ENCODE measurements at regions not wholly inside any gene's neighbourhood (a gene's known extent, or its start where the extent isn't known, plus 50 kb on each side); places are given as distances from the start of the nearest gene placed in this dataset.
"Not testable (repeated sequence)": the region's sequence is repeated elsewhere in the genome, so short reads cannot be mapped to it uniquely, and the experiment has no call there.

- Mint-ChIP-seq H3K27me3 (no peaks in the 10 kb centered on the region), H3K36me3 (ENCODE audit: low read depth) (no peaks in the 10 kb centered on the region), H3K4me1 (no peaks in the 10 kb centered on the region), H3K27ac (no peak overlapping the region), H3K4me3 (no peak overlapping the region), H3K9me3 (peaks cover 13% of the 10 kb centered on the region)
- DNase-seq = no peak
- intact Hi-C loops (cut with micrococcal nuclease) = loop anchor here (10.0 kb wide), 1 partner anchor 57 kb away; no protein-coding TSS in a partner anchor
- POLR2A ChIA-PET = no interaction called here
- no peak for ATAC-seq (ENCODE audit: low read depth)
- CTCF ChIA-PET = no interaction called here
- no peak for TF ChIP-seq CTCF (IDR thresholded peaks at IDR 0.05)
Measured at GRCh38 chr3:76311941-76312340, 526.6 kb upstream of the ZNF717 start.

GRCh38 chr3:76315906-76316305 is 530.6 kb upstream of the ZNF717 start:
- intact Hi-C loops (cut with micrococcal nuclease) = loop anchor here (10.0 kb wide), 1 partner anchor 61 kb away; no protein-coding TSS in a partner anchor
- POLR2A ChIA-PET; H3K27me3 Mint-ChIP-seq; DNase-seq; H3K4me1 Mint-ChIP-seq; CTCF ChIA-PET; H3K36me3 Mint-ChIP-seq (ENCODE audit: low read depth); H3K27ac Mint-ChIP-seq; H3K4me3 Mint-ChIP-seq; H3K9me3 Mint-ChIP-seq; ATAC-seq (ENCODE audit: low read depth): not testable (repeated sequence)

GRCh38 chr3:76321614-76322013 is 536.3 kb upstream of the ZNF717 start:
- no peaks in the 10 kb centered on the region for H3K36me3 Mint-ChIP-seq (ENCODE audit: low read depth)
- ChIA-PET POLR2A (no interaction called here), CTCF (no interaction called here)
- ATAC-seq (ENCODE audit: low read depth) (no peak), DNase-seq (no peak)
- no peaks in the 10 kb centered on the region for H3K4me1 Mint-ChIP-seq
- intact Hi-C loops (cut with micrococcal nuclease) = no loop called here
- peaks cover 4% of the 10 kb centered on the region for H3K9me3 Mint-ChIP-seq
- no peak overlapping the region for H3K4me3 Mint-ChIP-seq
- no peaks in the 10 kb centered on the region for H3K27me3 Mint-ChIP-seq
- no peak overlapping the region for H3K27ac Mint-ChIP-seq
- no peak for TF ChIP-seq CTCF (IDR thresholded peaks at IDR 0.05)

GRCh38 chr3:76324101-76324500 is 538.8 kb upstream of the ZNF717 start:
- POLR2A ChIA-PET = no interaction called here

GRCh38 chr3:76345878-76346277 is 560.5 kb upstream of the ZNF717 start:
- no peak overlapping the region for H3K27ac Mint-ChIP-seq
- no peak for DNase-seq
- no peaks in the 10 kb centered on the region for H3K4me1 Mint-ChIP-seq
- no peaks in the 10 kb centered on the region for H3K27me3 Mint-ChIP-seq
- no peak for ATAC-seq (ENCODE audit: low read depth)
- TF ChIP-seq CTCF (IDR thresholded peaks at IDR 0.05) = no peak
- H3K4me3 Mint-ChIP-seq = no peak overlapping the region
- H3K9me3 Mint-ChIP-seq = peaks cover 7% of the 10 kb centered on the region
- ChIA-PET CTCF (no interaction called here), POLR2A (no interaction called here)
- H3K36me3 Mint-ChIP-seq (ENCODE audit: low read depth) = no peaks in the 10 kb centered on the region
- intact Hi-C loops (cut with micrococcal nuclease) = no loop called here

More at GRCh38 chr3:76324101-76324500, 538.8 kb upstream of the ZNF717 start:
- CTCF ChIA-PET = no interaction called here
- Mint-ChIP-seq H3K9me3 (peaks cover 7% of the 10 kb centered on the region), H3K4me1 (no peaks in the 10 kb centered on the region), H3K36me3 (ENCODE audit: low read depth) (no peaks in the 10 kb centered on the region), H3K27ac (no peak overlapping the region), H3K4me3 (no peak overlapping the region), H3K27me3 (no peaks in the 10 kb centered on the region)
- intact Hi-C loops (cut with micrococcal nuclease) = no loop called here
- no peak for TF ChIP-seq CTCF (IDR thresholded peaks at IDR 0.05)
- ATAC-seq (ENCODE audit: low read depth) = no peak
- DNase-seq = no peak

GRCh38 chr3:76346690-76347089 is 561.3 kb upstream of the ZNF717 start:
- ATAC-seq (ENCODE audit: low read depth) (no peak), DNase-seq (no peak)
- Mint-ChIP-seq H3K4me1 (no peaks in the 10 kb centered on the region), H3K27ac (no peak overlapping the region), H3K4me3 (no peak overlapping the region), H3K27me3 (no peaks in the 10 kb centered on the region), H3K36me3 (ENCODE audit: low read depth) (no peaks in the 10 kb centered on the region), H3K9me3 (peaks cover 5% of the 10 kb centered on the region)
- ChIA-PET CTCF (no interaction called here), POLR2A (no interaction called here)
- no peak for TF ChIP-seq CTCF (IDR thresholded peaks at IDR 0.05)
- intact Hi-C loops (cut with micrococcal nuclease) = no loop called here
